Lung (tissue), 11 donors: ENCODE measurements at regions not wholly inside any gene's neighbourhood (a gene's known extent, or its start where the extent isn't known, plus 50 kb on each side); places are given as distances from the start of the nearest gene placed in this dataset.
A peak's percentile ranks its signal among the peaks of the same experiment; 100 is the strongest.

Experiments used
- ATAC-seq: fragments of 200-7000 bp; cut with Tn5 transposase; one replicate; pipeline ENCODE4 v1.9.1; 2020; ENCODE audit warnings: moderate number of reproducible peaks; ENCODE audit not compliant: insufficient read depth, low FRiP score
- DNase-seq, 3 donors: peaks; one replicate each; pipeline ENCODE4 v3.0.0-alpha.2; 2013 to 2017
- H3K27ac ChIP-seq, 2 donors: one replicate each; pipeline ENCODE4 v1.5.1; 2013; ENCODE audit warnings: mild to moderate bottlenecking in 2 of 2, moderate library complexity in 2 of 2, control low read depth in 1 of 2, inconsistent platforms in 1 of 2, low read depth in 1 of 2, low read length in 1 of 2
- H3K27me3 ChIP-seq, 3 donors: one replicate each; pipeline ENCODE4 v1.5.1; 2013; ENCODE audit warnings: low read length in 2 of 3; ENCODE audit not compliant: control insufficient read depth in 3 of 3, insufficient read depth in 3 of 3
- H3K36me3 ChIP-seq, 4 donors: one replicate each; pipeline ENCODE4 v1.5.1; 2013; ENCODE audit warnings: low read length in 4 of 4, mild to moderate bottlenecking in 1 of 4, moderate library complexity in 1 of 4; ENCODE audit not compliant: control insufficient read depth in 4 of 4, insufficient read depth in 4 of 4
- H3K4me1 ChIP-seq, 5 donors: one replicate each; pipeline ENCODE4 v1.5.1; 2013; ENCODE audit warnings: low read length in 5 of 5, mild to moderate bottlenecking in 2 of 5, moderate library complexity in 1 of 5; ENCODE audit not compliant: control insufficient read depth in 5 of 5, insufficient read depth in 5 of 5
- H3K4me3 ChIP-seq: one replicate; pipeline ENCODE4 v1.5.1; 2013; ENCODE audit warnings: mild to moderate bottlenecking, control low read depth, moderate library complexity
- H3K9ac ChIP-seq, 2 donors: one replicate each; pipeline ENCODE4 v1.5.1; 2013; ENCODE audit warnings: low read length in 2 of 2, control low read depth in 1 of 2; ENCODE audit not compliant: insufficient read depth in 1 of 2
- H3K9me3 ChIP-seq, 4 donors: one replicate each; pipeline ENCODE4 v1.5.1; 2013; ENCODE audit warnings: low read length in 3 of 4, mild to moderate bottlenecking in 1 of 4, moderate library complexity in 1 of 4; ENCODE audit not compliant: control insufficient read depth in 4 of 4, insufficient read depth in 3 of 4
- WGBS, 2 donors: extraction: QIAGEN DNeasy Blood & Tissue Kit; methylation state at CpG; one replicate each; pipeline ENCODE4 v1.1.7; 2013; 5-methylcytosine and 5-hydroxymethylcytosine counted together
- TF ChIP-seq, protein P1 (sequence below): IDR thresholded peaks from 2 replicates; pipeline ENCODE4 v1.5.1; 2012; ENCODE audit warnings: mild to moderate bottlenecking; ENCODE audit errors: control extremely low read depth, extremely low read depth
- donor health status: control.
- donor health status: control.
- donor health status: Bipolar disorder and iron deficiency.
- donor health status: healthy.
- donor health status: DM: yes; HTN: yes; CAD: no.

DNA sequence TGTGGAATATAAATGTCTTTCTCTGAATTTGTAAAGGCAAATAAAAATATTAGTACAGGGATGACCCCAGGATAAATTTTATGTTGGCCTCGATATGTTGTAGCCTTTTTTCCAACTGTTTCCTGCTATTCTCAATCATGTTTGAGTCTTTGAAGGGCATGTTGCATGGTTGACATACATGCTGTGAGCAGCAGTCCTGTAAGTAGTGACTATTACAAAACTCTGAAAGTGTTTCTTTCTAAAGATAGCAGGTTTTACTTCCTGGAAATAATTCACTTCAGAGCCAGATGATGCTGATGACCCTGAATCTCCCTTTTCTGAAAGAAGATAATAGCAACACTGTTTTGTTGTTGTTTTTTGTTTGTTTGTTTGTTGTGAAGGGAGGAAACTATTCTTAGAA, 393.0 kb upstream of the GNPDA2 start:
- H3K4me1 ChIP-seq: peaks cover 0 to 26% (median 0%) of the 10 kb centered on the region in 5 donors
- no peaks in the 10 kb centered on the region for H3K27me3 ChIP-seq
- WGBS, 2 donors: 63 to 67% methylated on average over 1 of the region's 1 CpG
- no peak overlapping the region for H3K9ac ChIP-seq
- ATAC-seq (no peak), DNase-seq (no peak)
- H3K4me3 ChIP-seq: no peak overlapping the region
- TF ChIP-seq, protein P1, sequence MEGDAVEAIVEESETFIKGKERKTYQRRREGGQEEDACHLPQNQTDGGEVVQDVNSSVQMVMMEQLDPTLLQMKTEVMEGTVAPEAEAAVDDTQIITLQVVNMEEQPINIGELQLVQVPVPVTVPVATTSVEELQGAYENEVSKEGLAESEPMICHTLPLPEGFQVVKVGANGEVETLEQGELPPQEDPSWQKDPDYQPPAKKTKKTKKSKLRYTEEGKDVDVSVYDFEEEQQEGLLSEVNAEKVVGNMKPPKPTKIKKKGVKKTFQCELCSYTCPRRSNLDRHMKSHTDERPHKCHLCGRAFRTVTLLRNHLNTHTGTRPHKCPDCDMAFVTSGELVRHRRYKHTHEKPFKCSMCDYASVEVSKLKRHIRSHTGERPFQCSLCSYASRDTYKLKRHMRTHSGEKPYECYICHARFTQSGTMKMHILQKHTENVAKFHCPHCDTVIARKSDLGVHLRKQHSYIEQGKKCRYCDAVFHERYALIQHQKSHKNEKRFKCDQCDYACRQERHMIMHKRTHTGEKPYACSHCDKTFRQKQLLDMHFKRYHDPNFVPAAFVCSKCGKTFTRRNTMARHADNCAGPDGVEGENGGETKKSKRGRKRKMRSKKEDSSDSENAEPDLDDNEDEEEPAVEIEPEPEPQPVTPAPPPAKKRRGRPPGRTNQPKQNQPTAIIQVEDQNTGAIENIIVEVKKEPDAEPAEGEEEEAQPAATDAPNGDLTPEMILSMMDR: no peak
- peak overlapping the region in 1 of 2 donors; percentile 64 for H3K27ac ChIP-seq
- no peaks in the 10 kb centered on the region for H3K36me3 ChIP-seq
- H3K9me3 ChIP-seq: no peaks in the 10 kb centered on the region

GRCh38 chr4:45102716-45103115, 376.4 kb upstream of the GNPDA2 start:
- ATAC-seq (no peak), DNase-seq (no peak)
- Histone ChIP-seq H3K9me3 (peaks cover 0 to 4% (median 0%) of the 10 kb centered on the region in 4 donors), H3K27me3 (no peaks in the 10 kb centered on the region), H3K4me1 (no peaks in the 10 kb centered on the region), H3K36me3 (no peaks in the 10 kb centered on the region), H3K9ac (no peak overlapping the region), H3K4me3 (no peak overlapping the region), H3K27ac (no peak overlapping the region)
- TF ChIP-seq, protein P1: no peak

- TF ChIP-seq, protein P1: no peak
- Histone ChIP-seq H3K9ac (no peak overlapping the region), H3K27me3 (no peaks in the 10 kb centered on the region), H3K4me3 (no peak overlapping the region), H3K36me3 (no peaks in the 10 kb centered on the region), H3K9me3 (peaks cover 0 to 4% (median 0%) of the 10 kb centered on the region in 4 donors), H3K27ac (no peak overlapping the region), H3K4me1 (no peaks in the 10 kb centered on the region)
- no peak for DNase-seq
- WGBS, 2 donors: 82 to 83% methylated on average over 6 of the region's 6 CpGs
- no peak for ATAC-seq
Measured at GRCh38 chr4:45100956-45101818, 374.8 kb upstream of the GNPDA2 start.

DNA sequence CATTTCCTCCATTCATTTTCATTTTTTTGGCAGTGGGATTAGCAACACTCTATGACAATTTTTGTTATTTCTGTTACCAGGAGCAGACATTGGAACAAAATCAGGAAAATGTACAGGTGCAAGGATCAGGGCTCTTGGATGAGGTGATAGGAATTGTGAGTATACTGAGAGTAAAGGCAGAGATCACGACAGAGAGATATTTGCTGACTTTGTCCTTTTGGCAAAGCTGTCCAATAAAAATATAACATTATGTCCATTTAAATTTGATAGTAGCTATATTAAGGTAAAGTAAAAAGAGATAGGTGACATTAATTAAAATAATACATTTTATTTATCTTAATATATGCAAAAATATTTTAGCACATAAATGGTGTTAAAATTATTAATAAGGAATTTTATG, 373.1 kb upstream of the GNPDA2 start:
- no peak for DNase-seq
- WGBS, 2 donors: 85 to 90% methylated on average over 1 of the region's 1 CpG
- Histone ChIP-seq H3K9me3 (no peaks in the 10 kb centered on the region), H3K36me3 (no peaks in the 10 kb centered on the region), H3K4me3 (no peak overlapping the region), H3K4me1 (no peaks in the 10 kb centered on the region), H3K9ac (no peak overlapping the region), H3K27me3 (no peaks in the 10 kb centered on the region), H3K27ac (no peak overlapping the region)
- ATAC-seq: no peak
- TF ChIP-seq, protein P1: no peak
